Erythroblast (primary cell): ENCODE measurements at regions not wholly inside any gene's neighbourhood (a gene's known extent, or its start where the extent isn't known, plus 50 kb on each side); places are given as distances from the start of the nearest gene placed in this dataset.

ENCODE experiments used
- GATA1 ChIP-seq: IDR thresholded peaks from 2 replicates; pipeline ENCODE4 v1.6.1; 2011; ENCODE audit warnings: low read depth, mild to moderate bottlenecking, control low read depth, low read length, moderate library complexity
- POLR2A ChIP-seq: IDR thresholded peaks from 2 replicates; pipeline ENCODE4 v1.6.1; 2011; ENCODE audit warnings: mild to moderate bottlenecking, low read length

GRCh38 chr1:68291688-68292384 is 59.5 kb upstream of the WLS start:
- TF ChIP-seq POLR2A (no peak), GATA1 (no peak)
